SKM-1 treated with dmso at 0.1 percent for 144 hours (cell line): ENCODE measurements at regions not wholly inside any gene's neighbourhood (a gene's known extent, or its start where the extent isn't known, plus 50 kb on each side); places are given as distances from the start of the nearest gene placed in this dataset.
A peak's percentile ranks its signal among the peaks of the same experiment; 100 is the strongest.

Experiments used
- DNase-seq: peaks from one replicate; lab custom pipeline; 2025; ENCODE audit not compliant: unreplicated experiment; lab: John Stamatoyannopoulos, UW

GRCh38 chr15:36331531-36332275, 247.7 kb upstream of the CDIN1 start:
- DNase-seq = no peak

GRCh38 chr15:36332301-36332700, 247.1 kb upstream of the CDIN1 start:
- no peak for DNase-seq

DNA sequence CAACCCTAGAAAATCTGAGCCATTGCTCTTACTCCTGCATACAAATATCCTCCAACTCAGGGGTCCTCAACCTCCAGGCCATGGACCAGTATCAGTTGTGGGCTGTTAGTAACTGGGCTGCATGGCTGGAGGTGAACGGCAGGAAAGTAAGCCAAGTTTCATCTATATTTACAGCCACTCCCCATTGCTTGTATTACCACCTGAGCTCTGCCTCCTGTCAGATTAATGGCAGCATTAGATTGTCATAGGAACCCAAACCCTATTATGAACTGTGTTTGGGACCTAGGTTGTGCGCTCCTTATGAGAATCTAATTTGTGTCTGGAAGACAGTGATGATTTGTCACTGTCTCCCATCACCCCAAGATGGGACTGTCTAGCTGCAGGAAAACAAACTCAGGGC, 246.5 kb upstream of the CDIN1 start:
- DNase-seq = no peak

DNA sequence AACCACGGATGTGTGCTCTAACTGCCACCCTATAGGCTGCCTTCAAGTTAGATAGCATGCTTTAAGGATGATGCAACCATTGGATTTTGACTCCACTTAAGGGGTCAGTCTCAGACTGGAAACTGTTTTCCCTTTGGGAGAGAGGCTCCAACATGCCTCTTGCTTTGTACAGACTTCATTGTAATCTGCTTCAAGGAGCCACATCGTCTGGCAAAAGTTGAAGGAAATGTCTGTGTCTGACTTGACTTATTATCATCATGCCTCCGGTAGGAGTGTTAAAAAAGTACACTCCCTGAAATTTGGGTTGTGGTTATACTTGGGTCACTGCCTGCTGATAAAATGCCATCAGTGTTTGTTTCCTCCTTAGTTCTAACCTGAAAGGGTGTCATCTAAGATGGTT, 245.4 kb upstream of the CDIN1 start:
- DNase-seq = no peak

DNA sequence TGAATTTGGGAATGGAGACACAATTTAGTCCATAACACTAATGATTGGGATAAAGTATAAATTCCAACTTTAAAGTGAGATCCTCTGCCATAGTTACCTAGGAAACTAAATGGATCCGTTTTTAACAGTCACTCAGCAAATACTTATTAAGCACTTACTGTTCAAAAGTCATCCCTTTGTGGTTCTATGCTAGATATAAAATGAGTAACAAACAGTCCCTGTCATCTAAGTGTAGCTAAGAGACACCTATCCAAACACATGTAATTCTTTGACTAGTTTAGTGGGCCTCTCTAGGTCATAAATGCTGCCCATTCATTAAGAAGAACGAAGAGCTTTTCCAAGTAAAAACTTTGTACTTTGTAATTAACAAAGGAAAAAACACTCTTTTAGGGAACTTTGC, 244.2 kb upstream of the CDIN1 start:
- no peak for DNase-seq

DNA sequence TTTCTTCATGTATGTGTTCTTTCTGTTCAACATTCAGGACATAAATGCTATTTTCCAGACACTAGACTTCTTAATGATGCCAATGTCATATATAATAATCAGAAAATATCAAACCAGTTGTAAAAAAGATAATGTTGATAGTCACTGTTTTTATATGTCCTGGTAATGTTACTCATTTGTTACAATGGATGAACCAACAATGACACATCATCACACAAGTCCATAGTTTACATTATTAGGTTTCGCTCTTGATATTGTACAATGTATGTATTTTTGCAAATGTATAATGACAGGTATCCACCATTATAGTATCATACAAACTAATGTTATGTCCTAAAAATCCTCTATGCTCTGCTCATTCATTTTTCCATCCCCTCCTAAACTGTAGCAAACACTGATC, 243.8 kb upstream of the CDIN1 start:
- no peak for DNase-seq

DNA sequence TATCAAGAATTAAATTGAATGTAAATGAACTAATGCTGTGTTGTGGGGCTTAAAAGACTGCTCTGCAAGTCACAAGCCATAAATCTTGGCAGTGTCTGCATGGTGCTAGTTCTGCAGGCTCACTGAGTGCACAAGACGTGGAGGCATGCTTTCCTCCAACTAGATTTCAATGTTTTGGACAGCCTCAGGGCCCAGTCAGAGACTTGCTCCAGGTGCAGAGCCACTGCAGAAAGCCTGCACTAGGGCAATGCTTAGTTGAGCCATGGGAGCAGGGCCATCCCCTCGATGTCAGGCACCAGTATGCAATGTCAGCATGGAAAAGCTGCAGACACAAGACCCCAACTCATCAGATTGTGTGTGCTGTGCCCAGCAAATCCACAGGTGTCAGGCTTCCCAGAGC, 234.5 kb upstream of the CDIN1 start:
- DNase-seq = no peak

- DNase-seq = no peak
Measured at GRCh38 chr15:36347272-36347858, 232.1 kb upstream of the CDIN1 start.

GRCh38 chr15:36356466-36356865, 223.0 kb upstream of the CDIN1 start:
- no peak for DNase-seq

DNA sequence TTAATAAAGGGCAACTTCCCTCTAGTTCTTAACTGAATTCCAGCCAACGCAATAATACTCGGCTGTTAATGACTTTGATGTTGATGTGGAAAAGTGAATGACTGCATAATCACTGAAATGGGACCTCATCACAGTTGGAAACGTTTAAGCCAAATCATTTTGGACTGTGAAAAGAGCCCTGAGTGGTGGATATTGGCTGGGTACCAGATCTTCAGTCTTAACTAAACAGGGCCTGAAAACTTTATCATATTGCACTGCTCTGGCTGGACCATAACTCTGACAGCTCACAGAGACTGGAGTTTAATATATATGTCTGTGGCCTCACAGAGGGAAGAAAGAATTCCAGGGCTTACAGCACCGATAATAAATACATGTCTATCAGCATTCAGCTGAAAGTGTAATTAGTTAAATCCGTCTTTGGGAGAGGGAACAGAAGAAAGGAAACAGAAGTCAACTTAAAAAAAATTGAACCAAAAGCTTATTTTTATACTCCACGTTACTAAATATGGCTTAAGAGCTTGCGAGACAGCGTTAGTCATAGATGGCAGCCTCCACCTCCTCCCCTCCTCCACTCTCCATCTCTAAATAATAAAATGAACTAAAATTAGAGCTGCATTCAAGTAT, 222.3 kb upstream of the CDIN1 start:
- no peak for DNase-seq

DNA sequence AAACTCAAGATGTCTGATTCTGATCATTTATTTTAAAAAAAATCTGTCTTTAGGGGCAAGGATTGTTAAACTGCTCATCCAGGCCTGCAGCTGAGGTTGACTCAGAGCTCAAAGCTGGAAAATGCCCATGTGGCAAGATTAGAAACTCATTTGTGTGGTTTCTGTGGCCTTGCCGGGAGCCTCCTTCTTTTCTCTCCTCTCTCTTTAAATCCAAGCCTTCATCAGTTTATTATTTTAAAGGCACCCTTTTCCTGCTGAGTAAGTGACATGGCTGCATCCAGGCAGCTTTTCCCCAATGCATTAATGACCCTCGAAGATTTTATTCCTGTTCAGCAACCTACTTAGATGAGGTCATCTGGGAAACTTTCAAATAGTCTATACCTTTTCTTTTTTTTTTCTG, 221.3 kb upstream of the CDIN1 start:
- peak; percentile 13 for DNase-seq

DNA sequence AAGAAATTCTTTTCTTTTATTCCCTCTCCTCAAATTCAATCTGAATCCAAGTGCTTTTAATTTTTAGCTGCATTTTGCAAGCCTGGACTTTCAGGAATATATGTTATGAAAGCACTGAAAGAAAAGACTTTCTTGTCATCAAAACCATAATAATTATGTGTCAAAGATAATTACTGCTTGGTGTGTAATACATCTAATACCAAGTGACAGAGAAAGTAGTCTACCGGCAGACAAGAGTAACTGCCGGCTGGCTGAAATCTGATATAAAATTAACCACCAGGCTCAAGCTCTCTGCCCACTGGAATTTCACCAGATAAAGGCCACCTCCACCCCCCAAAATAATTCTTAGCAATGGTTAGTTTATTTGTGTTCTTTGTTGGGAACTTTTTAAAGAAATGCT, 220.9 kb upstream of the CDIN1 start:
- DNase-seq = no peak

- DNase-seq = no peak
Measured at GRCh38 chr15:36359286-36359685, 220.1 kb upstream of the CDIN1 start.

- no peak for DNase-seq
Measured at GRCh38 chr15:36361351-36361870, 218.0 kb upstream of the CDIN1 start.

DNA sequence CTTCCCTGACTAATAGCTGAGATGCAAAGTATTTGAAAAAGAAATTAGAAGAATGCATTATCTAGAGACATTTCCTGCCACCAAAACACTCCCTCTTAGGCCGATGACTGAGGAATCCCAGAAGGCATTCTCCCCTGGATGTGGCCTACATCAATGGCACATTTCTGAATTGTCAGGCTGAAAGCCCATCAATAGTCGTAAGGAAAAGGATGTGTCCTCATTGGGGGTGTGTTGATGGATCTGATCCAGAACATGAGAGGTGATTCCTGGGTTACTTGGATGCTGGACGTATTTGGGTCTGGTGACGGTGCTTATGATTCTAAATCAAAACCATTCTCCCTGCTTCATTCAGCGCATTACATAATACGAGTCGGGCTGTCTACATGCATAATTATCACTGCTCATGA, 216.9 kb upstream of the CDIN1 start:
- no peak for DNase-seq

- DNase-seq = no peak
Measured at GRCh38 chr15:36363335-36363734, 216.1 kb upstream of the CDIN1 start.

DNA sequence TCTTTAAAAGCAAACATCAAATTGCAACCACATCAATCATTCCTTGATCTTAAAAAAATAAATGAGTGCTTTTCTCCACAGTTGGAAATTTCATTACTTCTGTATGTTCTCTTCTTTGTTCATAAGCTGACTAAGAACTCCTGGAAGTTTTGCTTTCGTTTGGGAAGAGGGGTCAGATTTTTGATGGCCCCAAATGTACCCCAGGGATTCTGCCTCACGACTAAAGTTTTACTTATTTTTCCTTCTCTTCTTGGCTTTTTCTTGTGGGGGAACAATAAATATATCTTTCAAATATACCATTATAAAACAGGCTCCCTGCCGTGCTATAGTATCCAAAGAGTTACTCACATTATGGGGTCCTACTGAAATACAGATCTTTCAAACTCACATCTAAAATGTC, 215.0 kb upstream of the CDIN1 start:
- no peak for DNase-seq

DNA sequence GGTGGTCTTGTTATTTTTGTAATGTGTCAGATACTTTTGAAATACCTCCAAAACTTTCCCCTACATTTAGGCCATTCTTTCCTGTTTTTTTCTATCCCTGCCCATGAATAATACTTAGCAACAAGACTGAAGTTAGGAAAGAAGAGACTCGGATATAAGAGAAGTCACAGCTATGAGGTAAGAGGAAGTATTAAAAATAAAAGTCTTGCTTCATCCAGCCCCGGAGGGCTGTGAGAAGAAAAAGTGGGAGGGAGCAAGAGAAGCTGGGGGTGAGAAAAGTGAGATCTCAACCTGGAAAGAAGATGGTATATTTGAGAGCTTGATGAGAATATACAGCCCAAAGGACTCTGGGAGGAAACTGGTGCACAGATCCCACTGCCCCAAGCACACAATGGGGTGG, 213.5 kb upstream of the CDIN1 start:
- peak; percentile 90 for DNase-seq

DNA sequence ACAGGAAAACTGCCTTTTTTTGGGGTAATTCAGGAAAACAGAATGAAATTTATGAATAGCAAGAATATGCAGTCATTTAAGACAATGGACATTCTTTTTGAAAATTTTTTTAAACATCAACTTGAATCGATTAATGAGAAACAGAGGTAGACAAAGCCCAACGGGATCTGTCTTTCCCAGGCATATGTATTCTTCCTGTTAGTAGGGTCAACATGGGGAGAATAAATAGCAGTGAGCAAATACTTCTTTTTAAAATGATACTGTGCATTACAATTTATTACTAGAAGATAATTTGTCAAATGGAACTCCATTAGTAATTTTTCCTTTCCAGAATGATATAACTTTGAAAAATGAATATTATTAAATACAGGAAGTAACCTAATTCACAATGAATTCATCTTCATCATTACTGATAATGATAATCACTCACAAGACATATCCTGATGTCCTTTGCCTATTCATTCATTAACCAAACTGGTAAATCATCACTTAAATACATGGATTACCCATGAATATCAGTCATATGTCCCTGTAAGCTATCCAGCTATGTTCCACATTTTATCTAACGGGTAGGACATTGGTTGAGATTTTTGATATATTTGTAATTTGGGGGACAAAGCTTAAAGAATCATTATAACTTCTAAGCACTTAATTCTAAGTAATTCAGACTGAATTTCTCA, 209.2 kb upstream of the CDIN1 start:
- no peak for DNase-seq

- DNase-seq = no peak
Measured at GRCh38 chr15:36370731-36371112, 208.7 kb upstream of the CDIN1 start.

DNA sequence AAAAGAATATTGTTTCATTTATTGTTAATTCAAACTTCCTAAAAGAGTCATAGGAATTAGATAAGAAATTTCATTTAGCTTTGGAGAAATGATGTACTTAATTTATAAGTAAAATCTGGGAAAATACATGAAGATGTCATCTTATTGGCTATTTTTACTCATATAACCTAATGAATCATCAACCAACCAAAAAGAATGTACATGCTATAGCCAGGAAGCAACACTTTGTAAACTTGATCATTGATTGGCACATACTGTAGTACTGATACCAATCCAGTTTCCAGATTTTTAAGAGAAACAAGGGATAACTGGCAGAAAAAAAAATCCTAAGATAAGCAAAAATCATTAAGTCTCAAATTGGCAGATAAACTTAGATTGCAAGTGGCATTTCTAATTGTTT, 207.9 kb upstream of the CDIN1 start:
- DNase-seq = no peak

- no peak for DNase-seq
Measured at GRCh38 chr15:36372968-36373367, 206.5 kb upstream of the CDIN1 start.
